ENCODE measurements at regions not wholly inside any gene's neighbourhood (a gene's known extent, or its start where the extent isn't known, plus 50 kb on each side); places are given as distances from the start of the nearest gene placed in this dataset.
A peak's percentile ranks its signal among the peaks of the same experiment; 100 is the strongest.

DNA sequence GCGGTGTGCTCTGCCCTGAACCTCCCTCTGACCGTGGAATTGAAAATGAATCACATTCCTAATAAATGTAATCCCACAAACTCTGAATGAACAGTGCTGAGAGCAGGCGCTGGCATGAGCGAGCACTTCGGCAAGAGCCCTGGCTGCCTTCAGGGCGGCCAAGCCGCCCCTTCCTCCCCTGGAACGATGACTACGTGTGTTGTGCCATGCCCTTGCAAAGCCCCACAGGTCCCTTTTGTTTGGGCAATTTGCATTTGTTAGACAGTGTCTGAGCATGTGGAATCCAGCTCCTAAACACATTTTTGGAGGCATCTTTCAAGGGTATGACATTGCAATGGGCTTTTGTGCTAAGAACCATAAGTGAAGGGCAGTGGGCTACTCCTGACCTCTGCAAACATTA is 95.6 kb upstream of the MKI67 start:
- DNase-seq (ENCODE audit: low spot score), result no peak

GRCh38 chr10:128222332-128222849 is 96.2 kb upstream of the MKI67 start:
- no peak for DNase-seq (ENCODE audit: low spot score)

- no peak for DNase-seq (ENCODE audit: low spot score)
These were observed 104.2 kb upstream of the MKI67 start for GRCh38 chr10:128230401-128230800.

GRCh38 chr10:128233422-128233821 is 107.2 kb upstream of the MKI67 start:
- no peak for DNase-seq (ENCODE audit: low spot score)

GRCh38 chr10:128237710-128238109 is 111.5 kb upstream of the MKI67 start:
- no peak for DNase-seq (ENCODE audit: low spot score)

GRCh38 chr10:128241023-128241422 is 114.8 kb upstream of the MKI67 start:
- DNase-seq (ENCODE audit: low spot score), result no peak

GRCh38 chr10:128242641-128243040 is 116.4 kb upstream of the MKI67 start:
- no peak for DNase-seq (ENCODE audit: low spot score)

DNA sequence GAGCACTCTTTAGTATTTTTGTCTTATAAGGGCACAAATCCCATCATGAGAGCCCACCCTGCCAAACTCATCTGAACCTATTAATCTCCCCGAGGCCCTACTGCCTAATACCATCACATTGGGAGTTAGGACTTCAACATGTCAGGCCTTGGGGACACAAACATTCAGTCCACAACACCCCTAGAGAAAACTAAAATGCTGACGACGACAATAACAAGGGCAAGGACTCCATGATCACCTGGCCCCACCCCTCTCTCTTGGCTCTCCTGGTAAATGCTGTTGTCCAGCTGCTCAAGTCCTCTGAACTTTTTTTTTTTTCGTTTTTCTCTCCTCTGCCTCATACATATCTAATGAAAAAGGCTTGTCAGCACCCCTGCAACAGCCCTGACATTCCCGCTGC is 118.8 kb upstream of the MKI67 start:
- DNase-seq (ENCODE audit: low spot score), result no peak

DNA sequence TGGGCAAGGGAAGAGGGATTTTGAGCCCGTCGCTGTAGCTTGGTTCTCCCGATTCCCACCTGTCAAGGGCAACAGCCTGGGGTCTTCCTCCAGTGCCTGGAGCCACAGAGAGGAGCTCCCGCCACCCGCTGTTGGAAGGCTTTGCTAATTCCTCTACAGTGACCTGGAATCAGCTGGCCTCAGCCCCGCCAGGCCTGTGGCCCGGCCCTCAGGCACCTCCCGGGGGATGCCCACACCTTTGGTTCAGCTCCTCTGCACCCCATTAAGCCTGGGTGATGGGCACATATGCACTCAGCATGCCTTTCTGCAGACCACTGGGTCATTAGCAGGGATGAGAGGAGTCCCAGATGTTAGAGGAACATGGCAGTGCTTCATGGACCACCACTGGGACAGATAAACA is 121.4 kb upstream of the MKI67 start:
- DNase-seq (ENCODE audit: low spot score), result no peak

DNA sequence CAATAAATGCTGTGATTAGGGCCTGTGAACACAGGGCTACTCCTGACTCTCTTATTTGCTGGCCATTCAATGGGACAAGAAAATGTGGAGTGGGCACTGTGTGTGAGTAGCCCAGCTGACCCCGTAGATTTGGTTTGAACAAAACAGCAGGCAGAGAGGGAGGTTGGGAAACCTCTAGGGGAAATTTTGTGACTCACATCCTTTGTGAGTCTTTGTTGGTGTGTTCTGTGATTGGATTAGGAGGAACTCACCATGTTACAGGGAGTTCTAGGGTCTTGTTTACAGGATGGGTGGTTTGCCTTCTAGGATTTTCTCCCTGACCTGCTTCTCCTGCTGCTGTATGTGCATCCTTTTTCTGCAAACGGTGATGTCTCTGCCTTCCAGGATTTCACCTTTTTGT is 128.3 kb upstream of the MKI67 start:
- no peak for DNase-seq (ENCODE audit: low spot score)

GRCh38 chr10:128257428-128257827 is 131.2 kb upstream of the MKI67 start:
- DNase-seq (ENCODE audit: low spot score), result no peak

DNA sequence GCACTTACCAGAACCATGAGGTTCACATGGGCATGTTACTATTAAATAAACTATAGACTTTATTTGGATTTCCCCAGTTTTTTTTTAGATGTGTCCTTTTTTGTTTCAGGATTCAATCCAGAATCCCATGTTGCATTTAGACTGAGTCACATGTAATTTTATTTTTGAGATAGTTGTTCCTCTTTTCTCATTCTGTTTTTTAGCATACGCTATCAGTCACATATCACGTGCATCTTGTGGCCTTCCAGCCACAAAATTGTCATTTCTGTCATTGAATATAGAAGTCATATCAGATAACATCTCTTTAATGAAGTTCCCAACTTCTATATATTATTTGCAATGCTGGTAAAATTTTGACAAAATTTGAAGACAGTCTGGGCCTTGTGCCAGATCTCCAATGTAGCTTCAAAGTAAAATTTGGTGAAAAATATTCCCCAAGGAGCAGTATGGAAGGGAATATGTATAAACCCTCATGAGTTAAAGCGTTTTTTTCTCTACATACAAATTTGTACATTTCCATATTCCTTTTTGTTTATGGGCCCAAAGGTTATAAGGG is 132.3 kb upstream of the MKI67 start:
- DNase-seq (ENCODE audit: low spot score), result no peak

DNA sequence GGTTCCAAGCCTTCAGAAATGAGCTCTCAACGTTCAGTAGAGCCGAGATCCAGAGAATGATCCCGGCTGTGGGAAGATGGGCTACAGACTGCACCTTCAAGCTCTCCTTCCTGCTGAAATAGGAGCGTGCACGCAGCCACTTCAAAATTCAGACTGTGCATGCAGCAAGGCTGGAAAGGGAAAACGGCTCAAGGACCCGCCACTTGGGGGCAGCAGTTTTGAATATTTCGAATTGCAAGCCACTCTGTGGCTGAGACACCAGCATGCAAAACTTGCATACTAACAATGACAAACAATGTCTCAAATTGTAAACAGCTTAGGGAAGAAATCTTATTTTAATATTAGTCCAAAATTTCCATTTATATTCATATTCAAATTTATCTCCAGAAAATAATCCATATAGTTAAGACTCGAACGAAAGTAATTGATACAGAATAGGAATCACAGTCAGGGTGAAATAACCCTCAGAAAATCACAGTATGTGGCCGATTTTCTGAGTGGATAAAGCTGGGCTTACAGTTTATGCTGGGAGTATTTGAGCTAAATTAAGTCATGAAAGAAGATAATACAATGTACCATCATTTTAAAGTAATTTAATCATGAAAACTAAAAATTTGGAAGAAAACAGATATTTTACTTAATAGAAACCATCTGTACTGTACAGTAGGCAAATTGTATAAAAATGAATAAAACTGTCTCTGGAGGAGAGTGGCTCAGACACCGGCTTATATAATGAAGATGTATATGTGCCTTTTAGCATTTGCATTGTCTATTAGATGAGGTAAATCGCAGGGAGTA is 137.9 kb upstream of the MKI67 start:
- peak; percentile 63 for DNase-seq (ENCODE audit: low spot score)

- DNase-seq (ENCODE audit: low spot score), result no peak
These were observed 139.4 kb upstream of the MKI67 start for GRCh38 chr10:128265596-128265995.

GRCh38 chr10:128267581-128267980 is 141.4 kb upstream of the MKI67 start:
- no peak for DNase-seq (ENCODE audit: low spot score)

DNA sequence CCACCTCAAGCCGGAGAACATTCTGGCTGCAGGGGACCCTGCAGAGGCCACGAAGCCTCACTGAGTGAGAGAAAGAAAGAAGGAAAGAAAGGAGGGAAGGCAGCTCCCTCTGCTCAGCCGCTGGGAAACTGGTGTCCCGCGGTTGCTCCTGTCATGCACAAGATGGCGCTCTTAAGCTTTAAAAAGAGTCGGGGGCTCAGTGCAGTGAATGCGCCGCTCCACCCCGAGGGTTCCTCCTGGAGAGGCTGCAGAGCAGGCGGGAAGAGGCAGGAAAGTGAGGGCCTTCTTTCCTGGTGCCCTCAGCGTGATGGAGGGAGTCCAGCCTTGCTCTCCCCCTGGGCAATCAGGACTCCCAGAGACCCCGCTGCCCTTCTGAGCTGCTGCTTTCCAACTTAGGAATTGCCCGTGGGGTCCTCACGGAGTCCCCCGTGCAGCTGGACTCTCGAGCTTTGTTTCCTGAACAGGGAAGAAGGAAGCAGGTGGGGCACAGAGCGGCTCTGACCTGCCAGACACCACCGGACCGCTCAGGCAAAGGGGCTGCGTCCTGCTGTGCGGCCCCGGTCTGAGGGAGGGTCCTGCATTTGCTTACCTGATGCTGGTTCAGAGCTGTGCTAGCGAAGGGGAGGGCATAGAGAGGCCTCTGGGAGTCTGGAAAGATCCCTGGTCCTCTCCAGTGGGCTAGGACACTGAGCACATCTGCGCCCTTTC is 141.9 kb upstream of the MKI67 start:
- peak; percentile 53 for DNase-seq (ENCODE audit: low spot score)

GRCh38 chr10:128274938-128275337 is 148.7 kb upstream of the MKI67 start:
- no peak for DNase-seq (ENCODE audit: low spot score)

GRCh38 chr10:128275388-128276177 is 149.4 kb upstream of the MKI67 start:
- DNase-seq (ENCODE audit: low spot score), result no peak

- no peak for DNase-seq (ENCODE audit: low spot score)
These were observed 151.1 kb upstream of the MKI67 start for GRCh38 chr10:128277267-128277840.

GRCh38 chr10:128278362-128278761 is 152.1 kb upstream of the MKI67 start:
- no peak for DNase-seq (ENCODE audit: low spot score)

DNA sequence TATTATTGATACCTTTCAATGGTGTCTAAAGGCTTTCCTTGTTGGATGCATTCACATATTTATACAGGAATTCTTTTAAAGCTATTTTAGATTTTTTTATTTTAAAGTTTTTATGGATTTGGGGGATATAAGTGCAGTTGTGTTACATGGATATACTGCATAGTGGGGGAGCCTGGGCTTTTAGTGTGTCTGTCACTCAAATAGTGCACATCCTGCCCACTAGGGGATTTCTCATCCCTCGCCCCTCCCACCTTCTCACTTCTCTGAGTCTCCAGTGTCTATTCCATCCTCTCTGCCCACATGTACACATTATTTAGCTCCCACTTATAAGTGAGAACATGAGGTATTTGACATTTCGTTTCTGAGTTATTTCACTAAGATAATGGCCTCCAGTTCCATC is 154.0 kb upstream of the MKI67 start:
- DNase-seq (ENCODE audit: low spot score), result no peak

- no peak for DNase-seq (ENCODE audit: low spot score)
These were observed 155.1 kb upstream of the MKI67 start for GRCh38 chr10:128281343-128281742.
